ENCODE measurements at regions not wholly inside any gene's neighbourhood (a gene's known extent, or its start where the extent isn't known, plus 50 kb on each side); places are given as distances from the start of the nearest gene placed in this dataset.

- no peak for TF ChIP-seq POLR2A (IDR thresholded peaks at IDR 0.05; ENCODE audit: low read depth, low read length)
- TF ChIP-seq, protein P1, sequence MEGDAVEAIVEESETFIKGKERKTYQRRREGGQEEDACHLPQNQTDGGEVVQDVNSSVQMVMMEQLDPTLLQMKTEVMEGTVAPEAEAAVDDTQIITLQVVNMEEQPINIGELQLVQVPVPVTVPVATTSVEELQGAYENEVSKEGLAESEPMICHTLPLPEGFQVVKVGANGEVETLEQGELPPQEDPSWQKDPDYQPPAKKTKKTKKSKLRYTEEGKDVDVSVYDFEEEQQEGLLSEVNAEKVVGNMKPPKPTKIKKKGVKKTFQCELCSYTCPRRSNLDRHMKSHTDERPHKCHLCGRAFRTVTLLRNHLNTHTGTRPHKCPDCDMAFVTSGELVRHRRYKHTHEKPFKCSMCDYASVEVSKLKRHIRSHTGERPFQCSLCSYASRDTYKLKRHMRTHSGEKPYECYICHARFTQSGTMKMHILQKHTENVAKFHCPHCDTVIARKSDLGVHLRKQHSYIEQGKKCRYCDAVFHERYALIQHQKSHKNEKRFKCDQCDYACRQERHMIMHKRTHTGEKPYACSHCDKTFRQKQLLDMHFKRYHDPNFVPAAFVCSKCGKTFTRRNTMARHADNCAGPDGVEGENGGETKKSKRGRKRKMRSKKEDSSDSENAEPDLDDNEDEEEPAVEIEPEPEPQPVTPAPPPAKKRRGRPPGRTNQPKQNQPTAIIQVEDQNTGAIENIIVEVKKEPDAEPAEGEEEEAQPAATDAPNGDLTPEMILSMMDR (IDR thresholded peaks at IDR 0.05; ENCODE audit: extremely low read depth in 1 of 2, insufficient read depth in 1 of 2, low read depth in 1 of 2, low read length in 2 of 2) = no peak
- H3K4me1 ChIP-seq (ENCODE audit: control insufficient read depth, extremely low read depth, insufficient read depth, low read length) = no peaks in the 10 kb centered on the region
- BruUV-seq (replicated peaks) = no TSS peak
- DNase-seq (ENCODE audit: low read depth, low spot score) = no peak
- no peaks in the 10 kb centered on the region for H3K79me2 ChIP-seq (ENCODE audit: control insufficient read depth, insufficient read depth, low read length)
- H4K20me1 ChIP-seq (replicated peaks; ENCODE audit: control insufficient read depth, extremely low read depth, insufficient read depth, low read length) = no peaks in the 10 kb centered on the region
- no peak for FAIRE-seq
- H3K9ac ChIP-seq (replicated peaks; ENCODE audit: extremely low read depth, insufficient read depth, low read length) = no peak overlapping the region
- ChIA-PET CTCF (no interaction called here), POLR2A (no interaction called here)
- peaks cover 4% of the 10 kb centered on the region for H3K9me3 ChIP-seq (replicated peaks; ENCODE audit: control insufficient read depth, insufficient read depth, low read length)
- H3K27ac ChIP-seq (ENCODE audit: insufficient read depth, low read depth, low read length) = no peak overlapping the region
- H3K4me2 ChIP-seq (ENCODE audit: insufficient read depth, low read length) = no peak overlapping the region
- H2AFZ ChIP-seq (ENCODE audit: low read depth, low read length) = no peak overlapping the region
- intact Hi-C loops (cut with micrococcal nuclease) = no loop called here
- H3K36me3 ChIP-seq (ENCODE audit: control insufficient read depth in 2 of 2, extremely low read depth in 1 of 2, insufficient read depth in 2 of 2, low read length in 2 of 2) = no peaks in the 10 kb centered on the region
- no peaks in the 10 kb centered on the region for H3K27me3 ChIP-seq (ENCODE audit: control insufficient read depth in 2 of 2, insufficient read depth in 2 of 2, low read length in 2 of 2)
- H3K4me3 ChIP-seq (replicated peaks in 1 of 3; ENCODE audit: insufficient read depth in 1 of 3, low read depth in 1 of 3, low read length in 3 of 3) = no peak overlapping the region
- dilution Hi-C loops (cut with MboI; ENCODE audit: extremely low pct_ligation_motif_present, low sequenced_read_pairs) = no loop called here
- no peaks in the 10 kb centered on the region for H3K9me1 ChIP-seq (replicated peaks; ENCODE audit: control insufficient read depth, extremely low read depth, insufficient read depth, low read length)
These were observed 459.4 kb downstream of the GPAM start for GRCh38 chr10:111724121-111724520.

DNA sequence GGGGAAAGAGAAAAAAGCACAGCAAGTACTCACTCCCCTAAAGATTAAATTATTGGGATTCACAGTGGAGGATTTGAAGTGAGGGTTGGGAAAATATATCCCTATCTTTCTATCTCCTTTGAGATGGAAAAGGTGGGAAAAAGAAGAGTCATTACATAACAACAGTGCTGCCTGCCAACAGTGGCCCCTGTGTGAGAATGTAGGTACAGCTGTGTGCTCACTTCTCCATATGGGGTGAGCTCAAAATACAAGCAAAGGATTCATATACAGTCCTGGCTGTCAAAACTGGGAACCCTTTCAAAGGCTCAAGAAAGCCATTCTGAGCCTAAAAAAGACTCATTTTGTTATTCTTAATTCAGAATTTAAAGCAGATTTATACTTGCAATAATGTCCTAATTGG, 458.5 kb downstream of the GPAM start:
- Histone ChIP-seq H3K27me3 (ENCODE audit: control insufficient read depth in 2 of 2, insufficient read depth in 2 of 2, low read length in 2 of 2) (no peaks in the 10 kb centered on the region), H3K9ac (replicated peaks; ENCODE audit: extremely low read depth, insufficient read depth, low read length) (no peak overlapping the region), H2AFZ (ENCODE audit: low read depth, low read length) (no peak overlapping the region), H3K4me3 (replicated peaks in 1 of 3; ENCODE audit: insufficient read depth in 1 of 3, low read depth in 1 of 3, low read length in 3 of 3) (no peak overlapping the region), H3K9me1 (replicated peaks; ENCODE audit: control insufficient read depth, extremely low read depth, insufficient read depth, low read length) (no peaks in the 10 kb centered on the region), H3K4me1 (ENCODE audit: control insufficient read depth, extremely low read depth, insufficient read depth, low read length) (no peaks in the 10 kb centered on the region), H3K4me2 (ENCODE audit: insufficient read depth, low read length) (no peak overlapping the region), H3K9me3 (replicated peaks; ENCODE audit: control insufficient read depth, insufficient read depth, low read length) (peaks cover 4% of the 10 kb centered on the region), H3K79me2 (ENCODE audit: control insufficient read depth, insufficient read depth, low read length) (no peaks in the 10 kb centered on the region), H3K27ac (ENCODE audit: insufficient read depth, low read depth, low read length) (no peak overlapping the region), H3K36me3 (ENCODE audit: control insufficient read depth in 2 of 2, extremely low read depth in 1 of 2, insufficient read depth in 2 of 2, low read length in 2 of 2) (no peaks in the 10 kb centered on the region), H4K20me1 (replicated peaks; ENCODE audit: control insufficient read depth, extremely low read depth, insufficient read depth, low read length) (no peaks in the 10 kb centered on the region)
- dilution Hi-C loops (cut with MboI; ENCODE audit: extremely low pct_ligation_motif_present, low sequenced_read_pairs) = no loop called here
- intact Hi-C loops (cut with micrococcal nuclease) = no loop called here
- FAIRE-seq (no peak), DNase-seq (ENCODE audit: low read depth, low spot score) (no peak)
- TF ChIP-seq GATA2 (IDR thresholded peaks at IDR 0.05; ENCODE audit: insufficient read depth, insufficient read length, low read depth, low read length) = no peak
- no peak for TF ChIP-seq POLR2A (IDR thresholded peaks at IDR 0.05; ENCODE audit: low read depth, low read length)
- TF ChIP-seq MAX (IDR thresholded peaks at IDR 0.05; ENCODE audit: insufficient read depth, insufficient read length) = no peak
- no peak for TF ChIP-seq FOS (IDR thresholded peaks at IDR 0.05; ENCODE audit: borderline replicate concordance, insufficient read depth, low read length)
- POLR2A ChIA-PET = no interaction called here
- no TSS peak for BruUV-seq (replicated peaks)
- CTCF ChIA-PET = no interaction called here

Data from endothelial cell of umbilical vein (primary cell).